ENCODE measurements at regions not wholly inside any gene's neighbourhood (a gene's known extent, or its start where the extent isn't known, plus 50 kb on each side); places are given as distances from the start of the nearest gene placed in this dataset.

DNA sequence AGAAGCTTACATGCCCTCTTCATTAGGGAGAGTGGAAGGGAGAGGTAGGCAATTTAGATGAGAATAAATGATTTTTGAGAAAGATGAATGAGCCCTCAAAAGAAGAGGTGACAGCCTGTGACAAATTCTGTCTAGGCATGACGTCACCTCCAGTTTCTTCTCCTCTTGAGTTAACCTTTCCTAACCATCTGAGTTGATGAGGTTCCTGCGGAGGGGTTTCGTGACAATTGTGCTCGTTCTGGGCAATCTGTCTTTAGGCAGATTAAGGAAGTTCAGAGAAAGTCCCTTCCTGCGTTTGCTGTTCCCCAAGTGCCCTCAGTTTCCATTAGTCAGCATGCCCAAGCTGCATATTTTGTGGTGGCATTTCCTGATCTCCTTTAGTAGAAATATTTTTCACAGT is 640.2 kb upstream of the SYT4 start:
- H3K9ac ChIP-seq (ENCODE audit: low read length): no peak overlapping the region
- H3K4me2 ChIP-seq (ENCODE audit: low read length): no peak overlapping the region
- H2AFZ ChIP-seq (ENCODE audit: low read depth, low read length, poor library complexity, severe bottlenecking): no peak overlapping the region
- no peaks in the 10 kb centered on the region for H3K4me1 ChIP-seq (ENCODE audit: control insufficient read depth in 1 of 2, insufficient read depth in 2 of 2, low read length in 2 of 2)
- H3K9me2 ChIP-seq (ENCODE audit: insufficient read depth): no peaks in the 10 kb centered on the region
- H3K36me3 ChIP-seq (ENCODE audit: control insufficient read depth in 1 of 2, insufficient read depth in 2 of 2, low read length in 2 of 2): no peaks in the 10 kb centered on the region
- peaks cover 10 to 23% of the 10 kb centered on the region in 2 experiments; a peak in 2 of 4 replicates for H3K9me3 ChIP-seq (ENCODE audit: control insufficient read depth in 1 of 2, insufficient read depth in 1 of 2, low read depth in 1 of 2, low read length in 2 of 2)
- no TSS peak for BruUV-seq (replicated peaks)
- H3K27ac ChIP-seq (ENCODE audit: low read depth, low read length): no peak overlapping the region
- no peaks in the 10 kb centered on the region for H4K20me1 ChIP-seq (ENCODE audit: insufficient read depth)
- ATAC-seq (no peak), DNase-seq (ENCODE audit: low read depth, low spot score) (no peak)
- no peak overlapping the region for H3K4me3 ChIP-seq (replicated peaks in 1 of 2; ENCODE audit: low read depth in 1 of 2, low read length in 2 of 2)
- ChIA-PET RAD21 (ENCODE audit: low non-redundant PET in 1 of 2, low total read pairs in 2 of 2, uncharacterized antibody in 2 of 2, unreplicated experiment in 2 of 2) (no interaction called here), CTCF (no interaction called here), POLR2A (no interaction called here)
- intact Hi-C loops (cut with micrococcal nuclease): no loop called here
- H3K27me3 ChIP-seq (ENCODE audit: insufficient read depth, low read length): no peaks in the 10 kb centered on the region
- no peaks in the 10 kb centered on the region for H3K79me2 ChIP-seq (ENCODE audit: insufficient read depth, low read length)
- no peak for TF ChIP-seq YY1 (IDR thresholded peaks at IDR 0.05; ENCODE audit: extremely low read depth, insufficient replicate concordance, low read depth, low read length)
- TF ChIP-seq EZH2phosphoT487 (IDR thresholded peaks at IDR 0.05; ENCODE audit: borderline replicate concordance): no peak
- TF ChIP-seq POLR2A (IDR thresholded peaks at IDR 0.05; ENCODE audit: borderline replicate concordance, extremely low read depth, insufficient read depth, insufficient read length): no peak
- TF ChIP-seq FOSL1 (IDR thresholded peaks at IDR 0.05; ENCODE audit: low read depth): no peak
- TF ChIP-seq, protein P1, sequence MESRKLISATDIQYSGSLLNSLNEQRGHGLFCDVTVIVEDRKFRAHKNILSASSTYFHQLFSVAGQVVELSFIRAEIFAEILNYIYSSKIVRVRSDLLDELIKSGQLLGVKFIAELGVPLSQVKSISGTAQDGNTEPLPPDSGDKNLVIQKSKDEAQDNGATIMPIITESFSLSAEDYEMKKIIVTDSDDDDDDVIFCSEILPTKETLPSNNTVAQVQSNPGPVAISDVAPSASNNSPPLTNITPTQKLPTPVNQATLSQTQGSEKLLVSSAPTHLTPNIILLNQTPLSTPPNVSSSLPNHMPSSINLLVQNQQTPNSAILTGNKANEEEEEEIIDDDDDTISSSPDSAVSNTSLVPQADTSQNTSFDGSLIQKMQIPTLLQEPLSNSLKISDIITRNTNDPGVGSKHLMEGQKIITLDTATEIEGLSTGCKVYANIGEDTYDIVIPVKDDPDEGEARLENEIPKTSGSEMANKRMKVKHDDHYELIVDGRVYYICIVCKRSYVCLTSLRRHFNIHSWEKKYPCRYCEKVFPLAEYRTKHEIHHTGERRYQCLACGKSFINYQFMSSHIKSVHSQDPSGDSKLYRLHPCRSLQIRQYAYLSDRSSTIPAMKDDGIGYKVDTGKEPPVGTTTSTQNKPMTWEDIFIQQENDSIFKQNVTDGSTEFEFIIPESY (IDR thresholded peaks at IDR 0.05; ENCODE audit: extremely low read depth, insufficient replicate concordance, low read length): no peak
- no peak for TF ChIP-seq SRF (IDR thresholded peaks at IDR 0.05; ENCODE audit: low read depth)
- TF ChIP-seq RAD21 (IDR thresholded peaks at IDR 0.05; ENCODE audit: low read depth): no peak
- TF ChIP-seq POLR2AphosphoS5 (IDR thresholded peaks at IDR 0.05; ENCODE audit: low read depth, low read length): no peak
- no peak for TF ChIP-seq CEBPB (IDR thresholded peaks at IDR 0.05; ENCODE audit: low read depth)
- TF ChIP-seq ZFX (IDR thresholded peaks at IDR 0.05): no peak
- TF ChIP-seq, protein P2, sequence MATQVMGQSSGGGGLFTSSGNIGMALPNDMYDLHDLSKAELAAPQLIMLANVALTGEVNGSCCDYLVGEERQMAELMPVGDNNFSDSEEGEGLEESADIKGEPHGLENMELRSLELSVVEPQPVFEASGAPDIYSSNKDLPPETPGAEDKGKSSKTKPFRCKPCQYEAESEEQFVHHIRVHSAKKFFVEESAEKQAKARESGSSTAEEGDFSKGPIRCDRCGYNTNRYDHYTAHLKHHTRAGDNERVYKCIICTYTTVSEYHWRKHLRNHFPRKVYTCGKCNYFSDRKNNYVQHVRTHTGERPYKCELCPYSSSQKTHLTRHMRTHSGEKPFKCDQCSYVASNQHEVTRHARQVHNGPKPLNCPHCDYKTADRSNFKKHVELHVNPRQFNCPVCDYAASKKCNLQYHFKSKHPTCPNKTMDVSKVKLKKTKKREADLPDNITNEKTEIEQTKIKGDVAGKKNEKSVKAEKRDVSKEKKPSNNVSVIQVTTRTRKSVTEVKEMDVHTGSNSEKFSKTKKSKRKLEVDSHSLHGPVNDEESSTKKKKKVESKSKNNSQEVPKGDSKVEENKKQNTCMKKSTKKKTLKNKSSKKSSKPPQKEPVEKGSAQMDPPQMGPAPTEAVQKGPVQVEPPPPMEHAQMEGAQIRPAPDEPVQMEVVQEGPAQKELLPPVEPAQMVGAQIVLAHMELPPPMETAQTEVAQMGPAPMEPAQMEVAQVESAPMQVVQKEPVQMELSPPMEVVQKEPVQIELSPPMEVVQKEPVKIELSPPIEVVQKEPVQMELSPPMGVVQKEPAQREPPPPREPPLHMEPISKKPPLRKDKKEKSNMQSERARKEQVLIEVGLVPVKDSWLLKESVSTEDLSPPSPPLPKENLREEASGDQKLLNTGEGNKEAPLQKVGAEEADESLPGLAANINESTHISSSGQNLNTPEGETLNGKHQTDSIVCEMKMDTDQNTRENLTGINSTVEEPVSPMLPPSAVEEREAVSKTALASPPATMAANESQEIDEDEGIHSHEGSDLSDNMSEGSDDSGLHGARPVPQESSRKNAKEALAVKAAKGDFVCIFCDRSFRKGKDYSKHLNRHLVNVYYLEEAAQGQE (IDR thresholded peaks at IDR 0.05; ENCODE audit: low read depth): no peak

All from HCT116 (cell line).